ENCODE measurements at regions not wholly inside any gene's neighbourhood (a gene's known extent, or its start where the extent isn't known, plus 50 kb on each side); places are given as distances from the start of the nearest gene placed in this dataset.

DNA sequence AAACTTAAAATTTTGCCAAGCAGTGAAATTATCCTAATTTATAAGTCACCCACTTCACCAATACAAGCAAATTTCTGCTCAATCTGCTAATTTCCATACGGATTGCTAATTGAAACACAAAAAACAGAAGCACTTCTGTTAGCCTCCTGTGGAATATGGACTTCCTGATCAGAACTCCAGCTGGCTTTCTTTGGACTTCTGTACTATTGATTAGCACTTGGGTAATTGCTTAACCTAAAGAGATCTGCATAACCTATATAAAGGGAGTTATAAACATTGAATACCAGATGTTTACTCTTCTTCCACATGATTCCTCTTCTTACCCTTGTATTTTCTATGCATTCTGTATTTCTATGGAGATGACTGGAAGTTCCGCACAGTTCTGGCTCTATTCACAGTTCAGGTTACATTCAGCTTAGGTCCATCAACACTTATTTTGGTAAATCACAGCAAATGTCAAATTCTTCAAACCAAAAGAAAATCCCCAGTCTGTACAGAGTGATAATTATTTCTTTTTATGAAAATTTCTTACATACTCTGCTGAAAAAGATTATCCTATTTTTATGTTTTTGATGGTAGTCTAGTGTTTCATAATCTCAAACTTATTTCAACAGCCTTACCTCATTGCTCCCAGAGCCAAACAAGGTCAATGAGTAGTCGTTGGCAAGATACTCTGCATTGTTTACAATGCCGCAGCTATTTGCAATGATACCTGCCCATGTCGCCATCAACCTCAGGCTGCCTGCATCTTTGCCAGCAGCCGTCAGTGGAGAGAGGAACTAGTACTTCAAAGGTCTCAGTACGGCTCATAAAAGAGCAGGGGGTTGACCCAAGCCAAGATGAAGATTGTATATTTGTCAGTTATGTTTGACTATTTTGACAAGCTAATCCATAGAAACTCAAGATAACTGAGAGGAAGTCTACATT, 225.6 kb downstream of the AHR start:
- peak; percentile 54 for DNase-seq

DNA sequence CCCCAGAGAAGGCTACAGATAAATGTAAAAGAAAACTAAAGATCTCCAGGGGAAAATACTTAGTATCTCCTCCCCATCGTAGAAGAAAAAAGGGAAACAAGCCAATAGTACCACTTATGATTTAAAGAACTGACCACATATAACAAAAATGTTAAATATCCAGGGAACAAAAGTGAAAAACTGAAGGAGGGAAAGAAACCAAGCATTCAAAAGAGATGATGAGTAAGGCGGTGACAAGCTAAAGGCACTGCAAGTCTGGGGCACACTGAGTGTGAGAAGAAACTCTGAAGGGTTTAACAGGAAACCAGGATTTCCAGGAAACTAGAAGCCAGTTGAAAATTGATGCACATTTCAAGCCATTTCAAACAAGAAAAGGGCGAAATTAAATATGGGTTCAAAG, 226.3 kb downstream of the AHR start:
- peak; percentile 84 for DNase-seq

DNA sequence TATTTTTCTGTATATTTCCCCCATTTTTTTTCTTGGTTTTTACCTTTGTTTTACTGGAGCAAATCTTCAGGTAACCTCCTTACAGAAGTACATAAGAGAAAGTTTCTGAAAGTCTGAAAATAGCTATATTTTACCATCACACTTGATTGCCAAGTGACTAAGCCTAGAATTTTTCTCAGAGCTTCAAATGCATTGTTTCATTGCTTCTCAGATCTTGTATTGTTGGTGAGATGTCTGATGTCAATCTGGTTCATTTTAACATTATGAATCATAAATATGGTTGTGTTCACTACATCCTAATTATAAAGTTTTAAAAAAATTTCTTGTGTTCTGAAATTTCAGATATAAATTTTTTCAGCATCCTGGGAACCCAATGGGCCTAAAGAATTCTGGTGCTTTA, 228.2 kb downstream of the AHR start:
- DNase-seq = no peak

GRCh38 chr7:17528636-17529035, 230.2 kb downstream of the AHR start:
- peak; percentile 7 for DNase-seq

GRCh38 chr7:17530244-17530643, 231.8 kb downstream of the AHR start:
- no peak for DNase-seq

DNA sequence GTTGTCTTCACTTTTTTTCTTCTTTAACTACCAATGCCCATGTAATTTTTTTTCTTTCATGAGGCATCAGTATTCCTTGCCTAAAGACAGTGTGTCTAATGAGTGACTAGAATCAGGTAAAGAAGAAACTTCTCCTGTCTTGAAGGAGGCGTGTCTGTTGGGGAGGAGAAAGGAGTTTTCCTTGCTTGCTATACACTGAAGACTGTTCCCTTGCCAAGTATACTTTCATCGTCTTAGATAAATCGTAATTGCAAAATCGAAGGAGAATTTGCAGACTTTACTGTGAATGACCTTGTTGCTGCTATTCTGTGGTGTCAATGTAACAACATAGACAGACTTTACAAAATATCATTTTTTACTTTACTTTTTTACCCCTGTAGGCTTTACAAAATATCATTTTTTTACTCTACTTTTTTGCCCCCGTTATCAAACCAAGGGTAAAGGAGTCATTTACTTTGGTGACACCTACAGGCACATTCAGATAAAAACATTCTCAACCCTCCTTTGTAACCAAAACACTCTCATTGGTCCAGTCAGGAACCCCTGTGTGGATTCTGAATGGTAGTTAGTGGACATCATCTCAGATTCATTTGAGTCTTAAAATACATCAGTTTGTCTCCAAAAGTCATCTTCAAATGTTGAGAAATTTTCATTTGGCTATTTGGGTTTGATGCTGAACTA, 232.4 kb downstream of the AHR start:
- peak; percentile 23 for DNase-seq

GRCh38 chr7:17532861-17533404, 234.5 kb downstream of the AHR start:
- peak; percentile 94 for DNase-seq

GRCh38 chr7:17534348-17534747, 235.9 kb downstream of the AHR start:
- DNase-seq = no peak

GRCh38 chr7:17535776-17536175, 237.3 kb downstream of the AHR start:
- DNase-seq = peak; percentile 75

DNA sequence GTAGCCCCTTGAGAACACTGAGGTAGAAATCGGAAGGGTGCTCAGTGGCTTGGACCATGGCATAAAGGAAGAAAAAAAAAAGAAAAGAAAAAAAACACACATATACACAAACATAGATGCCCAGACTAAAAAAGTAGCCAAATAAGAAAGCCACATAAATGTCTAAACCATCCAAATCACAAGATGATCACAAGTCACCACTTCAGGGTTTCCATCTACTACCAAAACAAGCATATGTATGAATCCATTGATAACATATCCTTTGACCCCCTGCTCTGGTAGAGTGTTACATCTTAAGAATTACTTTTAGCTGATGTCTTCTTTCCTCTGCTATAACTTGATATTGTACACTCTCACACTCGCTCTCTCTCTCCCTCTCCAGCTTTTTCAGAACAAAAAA, 245.9 kb downstream of the AHR start:
- no peak for DNase-seq

DNA sequence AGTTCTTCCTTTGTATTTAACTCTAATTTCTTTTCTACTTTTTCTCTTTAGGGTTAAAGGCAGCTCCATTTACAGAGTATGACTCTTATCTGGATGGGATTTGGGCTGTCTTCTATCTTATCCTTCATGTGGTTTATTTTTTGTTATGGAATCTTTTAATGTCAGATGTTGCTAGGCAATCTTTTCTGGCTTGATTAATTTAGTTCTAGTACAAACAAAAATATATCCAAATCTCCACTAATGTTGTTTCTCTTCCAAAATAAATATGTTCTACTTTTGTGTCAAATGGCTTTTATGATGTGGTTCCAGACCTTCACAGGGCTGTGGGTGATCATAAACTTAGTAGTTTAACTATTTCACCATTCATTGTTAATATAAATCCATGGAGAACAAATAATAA, 246.9 kb downstream of the AHR start:
- no peak for DNase-seq

GRCh38 chr7:17546189-17546588, 247.7 kb downstream of the AHR start:
- DNase-seq = no peak

DNA sequence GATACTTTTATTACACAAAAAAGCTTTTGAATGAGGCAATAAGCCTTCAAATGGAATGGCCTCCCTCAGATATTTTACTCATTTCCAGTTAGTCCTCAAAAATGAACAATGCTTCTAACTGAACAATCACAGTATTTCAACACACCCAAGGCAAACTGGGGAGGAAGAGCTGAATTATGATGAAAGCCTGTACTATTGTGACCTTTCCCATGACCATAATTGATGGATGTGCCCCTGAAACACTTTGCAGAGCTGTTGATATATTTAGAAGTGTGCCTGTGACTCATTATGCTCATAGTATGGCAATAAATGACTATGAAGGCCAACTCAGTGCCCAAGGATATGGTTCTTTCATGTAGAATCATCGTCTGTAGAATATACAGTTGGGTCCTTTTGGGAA, 248.1 kb downstream of the AHR start:
- DNase-seq = peak; percentile 76

DNA sequence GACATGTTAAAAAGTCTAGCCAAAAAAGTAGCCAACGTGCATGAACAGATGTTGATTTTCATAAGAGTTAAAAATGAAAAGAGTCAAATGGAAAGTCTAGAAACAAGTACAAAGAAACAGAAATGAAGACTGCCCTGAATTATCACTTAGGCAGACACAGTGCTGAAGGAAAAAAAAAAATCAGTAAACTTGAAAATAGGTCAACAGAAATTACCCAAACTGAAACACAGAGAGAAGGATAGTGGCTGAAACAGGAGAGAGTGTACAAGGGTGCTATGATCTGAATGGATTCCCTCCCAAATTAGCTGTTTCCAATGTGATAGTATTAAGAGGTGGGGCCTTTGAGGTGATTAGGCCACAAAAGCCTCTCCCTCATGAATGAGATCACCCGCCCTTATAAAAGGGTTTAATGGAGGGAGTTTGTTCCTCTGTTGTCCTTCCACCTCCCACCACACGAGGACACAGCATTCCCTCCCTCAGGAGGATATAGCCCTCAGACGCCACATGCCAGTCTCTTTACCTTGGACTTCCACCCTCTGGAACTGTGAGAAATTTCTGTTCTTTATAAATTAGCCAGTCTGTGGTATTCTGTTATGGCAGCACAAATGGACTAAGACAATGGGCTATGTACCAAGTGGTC, 249.7 kb downstream of the AHR start:
- no peak for DNase-seq

DNA sequence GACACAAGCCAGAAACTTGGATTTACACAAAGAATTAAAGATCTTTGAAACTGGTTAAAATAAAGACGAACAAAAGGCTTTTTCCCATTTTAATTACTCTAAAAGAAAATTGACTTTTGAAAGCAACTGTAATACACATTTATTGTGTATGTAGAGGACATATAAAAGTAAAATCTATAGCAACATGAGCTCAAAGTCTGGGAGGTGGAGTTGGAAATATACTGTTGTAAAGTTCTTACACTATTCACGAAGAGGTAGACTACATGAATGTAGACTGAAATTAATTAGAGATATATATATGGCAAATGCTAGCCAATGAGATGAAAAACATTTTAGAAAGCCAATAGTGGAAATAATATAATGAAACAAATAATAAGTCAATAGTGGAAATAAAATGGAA, 251.0 kb downstream of the AHR start:
- no peak for DNase-seq

GRCh38 chr7:17552373-17552772, 253.9 kb downstream of the AHR start:
- DNase-seq = no peak

GRCh38 chr7:17552952-17553351, 254.5 kb downstream of the AHR start:
- no peak for DNase-seq

DNA sequence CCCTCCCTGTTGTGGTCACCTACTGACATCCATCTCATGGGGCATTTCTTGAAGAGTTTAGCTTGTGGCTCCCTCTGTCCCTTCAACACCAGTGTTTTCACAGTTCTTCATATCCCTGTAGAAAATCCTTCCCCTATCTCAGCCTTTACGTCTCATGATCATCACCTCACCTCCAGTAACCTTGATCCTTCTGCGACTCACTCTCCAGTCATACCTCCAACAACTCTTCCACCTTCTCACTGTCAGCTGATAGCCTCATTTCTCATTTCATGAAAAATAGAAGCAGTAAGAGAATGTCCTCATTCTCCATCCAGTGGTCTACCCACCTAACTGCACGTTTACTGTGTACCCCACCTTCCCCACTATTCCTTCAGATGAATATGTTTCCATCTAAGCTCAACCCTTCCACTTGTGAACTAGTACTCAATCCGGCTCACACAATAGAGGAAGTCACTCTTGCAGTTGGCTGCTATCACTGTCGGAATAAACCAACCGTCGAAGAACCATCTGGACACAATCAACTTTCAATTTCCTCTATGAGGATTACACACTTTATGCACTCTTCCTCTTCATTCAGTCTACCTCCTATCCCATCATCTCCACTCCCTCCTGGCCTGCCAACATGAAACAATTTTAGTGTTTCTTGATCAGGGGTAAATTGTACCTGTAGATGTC, 256.0 kb downstream of the AHR start:
- no peak for DNase-seq

DNA sequence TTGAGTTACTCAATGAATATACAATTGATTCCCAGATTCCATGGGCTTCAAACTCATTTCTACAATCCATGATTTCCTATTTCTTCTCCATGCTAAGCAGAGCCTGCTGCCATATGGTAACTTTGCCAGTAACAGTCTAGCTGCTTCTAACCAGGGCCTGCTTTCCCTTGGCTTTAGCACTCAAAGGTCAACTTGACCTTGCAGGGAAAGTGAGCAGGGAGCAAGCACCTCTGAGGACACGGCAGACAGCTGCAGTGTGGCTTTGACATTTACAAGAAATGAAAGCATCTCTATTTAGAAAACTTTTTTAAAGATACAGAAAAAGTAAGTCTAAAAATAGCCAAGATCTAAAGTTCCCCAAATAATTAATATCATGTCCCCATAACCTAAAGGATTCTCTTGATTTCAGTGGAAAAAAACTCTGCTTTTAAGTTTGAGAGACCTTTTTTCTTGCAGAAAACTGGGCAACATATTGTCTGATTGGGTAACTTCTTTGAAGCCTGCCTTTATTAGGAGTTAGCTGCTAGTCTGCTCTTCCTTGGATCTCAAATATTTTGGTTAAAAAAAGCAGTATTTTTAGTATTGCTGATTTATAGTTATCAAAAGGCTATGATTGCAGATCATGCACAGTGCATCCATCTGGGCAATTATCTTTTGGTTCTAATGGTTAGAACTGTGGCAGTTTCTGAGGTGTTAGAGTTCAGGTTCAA, 257.9 kb downstream of the AHR start:
- no peak for DNase-seq

GRCh38 chr7:17557251-17557671, 258.8 kb downstream of the AHR start:
- DNase-seq = no peak

GRCh38 chr7:17558135-17558534, 259.7 kb downstream of the AHR start:
- DNase-seq = no peak

All from EL (cell line).